ENCODE measurements at regions not wholly inside any gene's neighbourhood (a gene's known extent, or its start where the extent isn't known, plus 50 kb on each side); places are given as distances from the start of the nearest gene placed in this dataset.

DNA sequence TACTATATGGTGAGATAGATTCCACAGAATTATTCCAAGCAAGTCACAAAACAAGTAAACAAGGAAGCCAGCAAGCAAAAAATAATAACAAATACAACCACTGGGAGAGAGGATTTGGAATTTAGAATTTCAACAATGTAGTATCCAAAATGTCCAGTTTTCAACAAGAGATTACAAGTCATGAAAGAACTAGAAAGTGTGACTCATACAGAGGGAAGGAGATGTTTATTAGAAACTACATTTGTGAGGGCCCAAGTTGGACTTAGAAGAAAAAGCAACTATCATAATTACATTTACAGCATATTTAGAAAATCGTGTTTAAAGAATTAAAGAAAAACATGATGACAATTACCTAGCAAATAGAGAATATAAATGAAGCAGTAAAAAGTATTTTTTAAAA is 494.6 kb upstream of the ID4 start:
- no peaks in the 10 kb centered on the region for H3K4me1 Mint-ChIP-seq
- peaks cover 14% of the 10 kb centered on the region for H3K36me3 Mint-ChIP-seq (ENCODE audit: low read depth)
- no peak overlapping the region for H3K4me3 Mint-ChIP-seq
- TF ChIP-seq CTCF (IDR thresholded peaks at IDR 0.05): no peak
- DNase-seq: no peak
- H3K27me3 Mint-ChIP-seq (ENCODE audit: low read depth, poor library complexity): no peaks in the 10 kb centered on the region
- H3K27ac Mint-ChIP-seq: no peak overlapping the region
- peaks cover 25% of the 10 kb centered on the region for H3K9me3 Mint-ChIP-seq

GRCh38 chr6:19349429-19349828 is 487.7 kb upstream of the ID4 start:
- Mint-ChIP-seq H3K36me3 (ENCODE audit: low read depth) (no peaks in the 10 kb centered on the region), H3K9me3 (peaks cover 34% of the 10 kb centered on the region), H3K4me1 (no peaks in the 10 kb centered on the region), H3K27me3 (ENCODE audit: low read depth, poor library complexity) (peaks cover 3% of the 10 kb centered on the region), H3K4me3 (no peak overlapping the region), H3K27ac (no peak overlapping the region)
- no peak for DNase-seq
- no peak for TF ChIP-seq CTCF (IDR thresholded peaks at IDR 0.05)

DNA sequence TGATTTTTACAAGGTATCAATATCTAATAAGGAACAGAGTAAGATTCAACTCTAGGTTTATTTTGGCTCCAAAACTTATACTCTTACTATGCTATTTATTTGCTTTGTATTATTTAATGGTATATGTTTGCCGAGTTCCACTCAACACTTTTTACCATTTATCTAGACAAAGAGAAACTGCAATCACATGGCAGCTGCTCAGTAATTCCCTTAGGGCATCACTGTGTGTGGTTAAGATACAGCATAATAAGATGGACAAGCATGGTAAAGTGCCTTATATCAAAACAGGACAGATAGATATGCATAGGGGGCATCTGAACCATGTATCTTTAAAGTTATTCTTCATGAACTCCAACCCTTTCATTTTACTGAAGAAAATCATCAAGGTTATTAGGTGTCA is 483.0 kb upstream of the ID4 start:
- Mint-ChIP-seq H3K4me1 (no peaks in the 10 kb centered on the region), H3K27me3 (ENCODE audit: low read depth, poor library complexity) (peaks cover 3% of the 10 kb centered on the region), H3K4me3 (no peak overlapping the region), H3K27ac (no peak overlapping the region), H3K9me3 (peaks cover 16% of the 10 kb centered on the region), H3K36me3 (ENCODE audit: low read depth) (no peaks in the 10 kb centered on the region)
- no peak for DNase-seq
- no peak for TF ChIP-seq CTCF (IDR thresholded peaks at IDR 0.05)

GRCh38 chr6:19356692-19357091 is 480.5 kb upstream of the ID4 start:
- H3K27me3 Mint-ChIP-seq (ENCODE audit: low read depth, poor library complexity): no peaks in the 10 kb centered on the region

GRCh38 chr6:19362396-19362795 is 474.8 kb upstream of the ID4 start:
- Mint-ChIP-seq H3K27ac (no peak overlapping the region), H3K36me3 (ENCODE audit: low read depth) (no peaks in the 10 kb centered on the region), H3K27me3 (ENCODE audit: low read depth, poor library complexity) (no peaks in the 10 kb centered on the region), H3K4me3 (no peak overlapping the region), H3K4me1 (no peaks in the 10 kb centered on the region), H3K9me3 (no peaks in the 10 kb centered on the region)
- no peak for TF ChIP-seq CTCF (IDR thresholded peaks at IDR 0.05)
- no peak for DNase-seq

More at GRCh38 chr6:19356692-19357091, 480.5 kb upstream of the ID4 start:
- no peaks in the 10 kb centered on the region for H3K9me3 Mint-ChIP-seq
- no peak overlapping the region for H3K27ac Mint-ChIP-seq
- no peaks in the 10 kb centered on the region for H3K36me3 Mint-ChIP-seq (ENCODE audit: low read depth)
- no peak for TF ChIP-seq CTCF (IDR thresholded peaks at IDR 0.05)
- DNase-seq: no peak
- no peaks in the 10 kb centered on the region for H3K4me1 Mint-ChIP-seq
- H3K4me3 Mint-ChIP-seq: no peak overlapping the region

GRCh38 chr6:19368511-19368910 is 468.7 kb upstream of the ID4 start:
- Mint-ChIP-seq H3K4me1 (peaks cover 13% of the 10 kb centered on the region), H3K9me3 (peaks cover 17% of the 10 kb centered on the region), H3K4me3 (no peak overlapping the region), H3K27me3 (ENCODE audit: low read depth, poor library complexity) (peaks cover 6% of the 10 kb centered on the region), H3K36me3 (ENCODE audit: low read depth) (no peaks in the 10 kb centered on the region), H3K27ac (no peak overlapping the region)
- no peak for DNase-seq
- no peak for TF ChIP-seq CTCF (IDR thresholded peaks at IDR 0.05)

Data from nephron progenitor cell (in vitro differentiated cells).